ENCODE measurements at regions not wholly inside any gene's neighbourhood (a gene's known extent, or its start where the extent isn't known, plus 50 kb on each side); places are given as distances from the start of the nearest gene placed in this dataset.
"Not testable (repeated sequence)": the region's sequence is repeated elsewhere in the genome, so short reads cannot be mapped to it uniquely, and the experiment has no call there.

DNA sequence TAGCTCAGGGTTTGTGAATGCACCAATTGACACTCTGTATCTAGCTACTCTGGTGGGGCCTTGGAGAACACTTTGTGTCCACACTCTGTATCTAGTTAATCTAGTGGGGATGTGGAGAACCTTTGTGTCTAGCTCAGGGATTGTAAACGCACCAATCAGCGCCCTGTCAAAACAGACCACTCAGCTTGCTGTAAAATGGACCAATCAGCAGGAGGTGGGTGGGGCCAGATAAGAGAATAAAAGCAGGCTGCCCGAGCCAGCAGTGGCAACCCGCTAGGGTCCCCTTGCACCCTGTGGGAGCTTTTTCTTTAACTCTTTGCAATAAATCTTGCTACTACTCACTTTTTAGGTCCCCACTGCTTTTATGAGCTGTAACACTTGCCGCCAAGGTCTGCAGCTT lies 115.6 kb upstream of the MBNL1 start:
- DNase-seq, result not testable (repeated sequence)

DNA sequence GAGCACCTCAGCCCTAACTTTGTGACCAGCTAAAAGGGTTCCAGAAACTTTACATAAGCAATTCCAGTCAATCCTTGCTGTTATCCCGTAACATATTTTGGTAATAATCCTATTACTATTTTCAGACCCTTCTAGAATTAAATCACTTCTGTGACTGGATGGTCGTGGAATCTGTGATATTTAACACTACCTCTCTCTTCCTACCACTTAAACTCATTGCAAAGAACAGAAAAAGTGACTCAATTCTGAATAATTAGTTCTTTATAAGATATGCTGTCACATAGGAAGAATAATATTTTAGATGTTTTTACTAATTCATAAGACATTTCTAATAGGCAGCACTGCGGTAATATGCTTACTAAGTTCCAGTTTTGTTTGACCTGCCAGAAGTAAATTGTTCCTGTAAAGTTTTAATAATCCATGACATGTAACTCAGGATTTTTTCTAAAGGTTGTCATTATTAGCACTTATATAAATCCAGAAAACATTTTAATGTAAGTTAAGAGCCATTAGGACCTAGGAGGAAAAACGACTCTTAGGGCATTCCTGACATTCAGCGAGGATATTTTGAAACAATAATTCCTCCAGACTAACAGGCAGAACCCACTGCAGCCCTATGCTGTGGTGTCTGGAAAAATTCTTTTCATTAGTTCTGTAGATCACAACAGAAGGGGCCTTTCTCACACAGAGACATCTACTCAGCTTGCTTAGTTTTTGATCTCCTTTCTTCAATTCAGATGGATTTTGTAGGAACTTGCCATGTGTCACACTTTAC lies 113.3 kb upstream of the MBNL1 start:
- DNase-seq, result no peak

DNA sequence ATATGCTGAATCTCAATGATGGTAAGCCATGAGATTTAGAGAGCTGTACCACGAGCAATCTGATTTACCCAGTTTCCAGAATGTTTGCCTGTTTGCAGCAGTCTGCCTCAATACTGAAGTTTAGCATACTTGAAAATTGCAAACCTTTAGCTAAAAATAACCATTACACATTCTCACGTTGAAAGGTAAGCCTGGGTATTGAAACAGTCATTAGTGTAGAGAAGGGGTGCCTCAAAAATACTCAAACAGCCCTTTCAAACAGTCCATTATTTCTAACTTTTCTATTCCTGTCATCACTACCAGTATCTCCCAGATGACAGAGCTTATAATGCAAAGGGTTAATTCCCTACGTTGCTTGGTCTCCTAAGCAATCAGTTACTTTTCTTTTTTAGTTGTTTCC lies 111.8 kb upstream of the MBNL1 start:
- DNase-seq, result no peak

DNA sequence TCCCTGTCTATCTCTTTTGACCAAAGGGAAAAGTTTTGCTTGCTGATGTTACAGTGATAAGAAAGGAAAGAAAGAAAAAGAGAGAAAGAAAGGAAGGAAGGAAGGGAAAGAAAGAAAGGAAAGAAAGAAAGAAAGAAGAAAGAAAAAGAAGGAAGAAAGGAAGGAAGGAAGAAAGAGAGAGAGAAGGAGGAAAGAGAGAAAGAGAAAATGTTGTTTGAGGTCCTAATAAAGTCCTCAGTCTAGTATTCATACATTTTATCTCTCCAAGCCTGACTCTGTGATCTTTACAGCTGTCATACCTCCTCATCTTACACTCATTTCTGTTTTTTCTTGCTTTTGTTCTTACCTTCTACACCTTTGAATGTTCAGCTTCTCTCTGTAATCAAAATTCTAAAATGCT lies 111.4 kb upstream of the MBNL1 start:
- DNase-seq, result no peak

DNA sequence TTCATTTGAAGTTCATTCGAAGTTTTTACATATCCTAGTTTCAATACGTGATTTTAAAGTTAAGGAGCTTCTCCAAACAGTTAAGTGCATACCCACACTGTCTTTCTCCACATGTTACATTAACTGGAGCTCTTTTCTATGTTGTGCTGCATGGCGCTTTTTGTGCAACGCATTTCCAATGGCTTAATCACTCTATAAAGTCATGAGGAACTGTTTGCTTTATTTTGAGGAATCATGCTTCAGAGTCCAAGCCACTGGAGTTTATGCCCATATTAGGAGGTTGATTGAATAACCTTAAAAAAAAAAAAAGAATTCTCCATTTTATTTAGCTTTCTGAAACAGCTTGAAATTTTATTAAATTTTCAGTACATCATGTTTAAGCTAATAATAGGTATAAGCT lies 109.4 kb upstream of the MBNL1 start:
- no peak for DNase-seq

DNA sequence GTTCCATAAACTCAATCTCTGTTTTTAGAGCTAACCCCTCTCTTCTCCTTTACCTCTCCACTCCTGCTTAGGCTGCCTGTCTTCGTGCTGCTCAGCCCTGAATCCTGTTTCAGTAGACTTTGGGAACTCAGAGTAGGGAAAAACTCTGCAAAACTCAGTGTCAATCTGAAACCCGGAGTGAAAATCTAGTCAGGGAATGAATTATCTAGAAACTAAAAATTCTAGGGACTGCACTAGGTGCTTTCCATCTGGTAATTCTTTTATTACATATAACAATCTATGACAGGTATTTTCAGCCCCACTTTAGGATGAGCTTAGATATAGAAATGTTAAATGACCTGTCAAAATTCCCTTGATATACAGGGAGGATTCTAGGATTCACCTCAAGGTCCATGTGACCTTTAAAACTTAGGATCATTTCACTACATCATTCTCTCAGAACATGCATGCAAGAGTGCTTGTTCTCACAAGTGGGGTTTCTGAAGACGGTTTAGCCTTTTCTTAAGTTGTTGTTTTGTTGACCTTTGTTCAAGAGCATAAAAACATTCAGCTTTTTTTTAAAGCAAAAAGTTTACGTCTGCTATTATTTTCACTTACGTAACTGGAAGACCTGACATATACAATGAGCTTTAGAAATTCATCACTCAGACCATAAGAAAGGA lies 108.2 kb upstream of the MBNL1 start:
- no peak for DNase-seq

DNA sequence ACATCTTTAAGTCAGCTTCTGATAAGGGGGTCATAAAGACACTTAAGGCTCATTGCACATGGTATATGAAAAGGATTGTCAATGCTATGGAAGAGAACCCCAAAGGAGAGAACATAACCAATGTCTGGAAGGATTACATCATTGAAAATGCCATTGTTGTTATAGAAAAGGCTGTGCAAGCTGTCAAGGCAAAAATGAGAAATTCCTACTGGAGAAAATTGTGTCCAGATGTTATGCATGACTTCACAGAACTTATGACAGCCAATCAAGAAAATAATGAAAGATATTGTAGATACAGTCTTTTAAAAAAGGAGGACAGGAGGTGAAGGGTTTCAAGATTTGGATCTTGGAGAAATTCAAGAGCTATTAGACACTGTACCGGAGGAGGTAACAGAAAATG lies 96.3 kb upstream of the MBNL1 start:
- peak; percentile 2 for DNase-seq

DNA sequence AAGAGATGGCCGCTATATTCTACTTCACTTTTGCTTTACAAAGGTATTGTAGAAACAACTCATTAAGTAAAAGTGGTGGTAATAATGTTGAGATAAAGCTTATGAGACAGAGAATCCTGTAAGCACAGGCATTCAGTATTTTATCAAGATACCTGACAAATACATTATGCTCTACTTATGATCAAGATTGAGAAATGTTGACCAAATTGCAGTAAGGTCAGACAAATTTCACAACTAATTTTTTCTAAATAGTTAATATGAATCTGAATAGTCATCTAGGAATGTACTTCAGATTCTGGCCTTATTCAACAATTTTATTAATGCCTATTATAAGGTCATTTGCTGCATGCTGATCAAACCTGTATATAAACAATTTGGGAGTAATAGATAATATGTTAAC lies 95.1 kb upstream of the MBNL1 start:
- DNase-seq, result no peak

DNA sequence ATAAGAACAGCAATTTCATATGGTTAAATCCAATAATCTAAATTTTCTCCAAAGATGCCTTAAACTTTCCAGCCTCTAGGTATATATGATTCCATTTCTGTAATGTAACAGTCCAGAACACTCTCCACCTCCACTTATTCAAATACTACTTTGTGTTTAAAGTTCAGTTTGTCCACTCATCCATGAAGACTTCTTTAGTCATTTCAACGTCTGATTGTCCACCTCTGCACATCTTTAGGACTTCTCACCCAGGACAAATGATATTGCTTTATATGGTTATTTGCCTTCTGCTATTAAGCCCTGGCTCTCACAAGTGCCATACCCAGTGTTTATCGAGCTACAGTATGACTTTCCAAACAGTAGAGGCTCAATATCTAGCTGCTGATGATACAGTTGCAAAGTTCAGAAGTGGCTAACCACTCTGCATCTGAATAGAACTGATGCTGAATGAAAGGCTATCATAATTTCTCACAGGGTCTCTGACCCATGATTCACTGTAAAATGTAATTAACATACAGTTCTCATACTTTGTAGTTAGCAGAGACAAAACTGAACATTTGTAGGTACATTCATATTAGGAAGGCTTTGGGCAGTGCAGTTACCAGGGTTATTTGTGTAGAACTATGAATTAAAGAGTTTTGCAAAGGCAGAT lies 93.7 kb upstream of the MBNL1 start:
- no peak for DNase-seq

DNA sequence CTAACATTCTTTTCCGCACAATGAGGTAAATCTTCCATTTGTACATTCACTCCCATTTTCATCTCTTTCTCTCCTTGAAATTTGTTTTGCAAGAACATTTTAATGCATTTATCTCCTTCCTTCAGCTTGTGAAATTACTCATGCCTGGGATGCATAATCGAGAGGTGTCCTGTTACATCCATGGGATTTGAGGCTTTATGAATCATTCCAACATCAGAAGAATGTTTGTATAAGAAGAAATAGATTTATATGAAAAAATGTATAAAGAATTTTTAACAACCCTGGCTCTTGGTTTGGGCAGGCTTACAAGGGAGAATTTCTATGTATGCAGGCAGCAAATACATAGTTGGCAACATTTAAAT lies 93.2 kb upstream of the MBNL1 start:
- peak; percentile 65 for DNase-seq

DNA sequence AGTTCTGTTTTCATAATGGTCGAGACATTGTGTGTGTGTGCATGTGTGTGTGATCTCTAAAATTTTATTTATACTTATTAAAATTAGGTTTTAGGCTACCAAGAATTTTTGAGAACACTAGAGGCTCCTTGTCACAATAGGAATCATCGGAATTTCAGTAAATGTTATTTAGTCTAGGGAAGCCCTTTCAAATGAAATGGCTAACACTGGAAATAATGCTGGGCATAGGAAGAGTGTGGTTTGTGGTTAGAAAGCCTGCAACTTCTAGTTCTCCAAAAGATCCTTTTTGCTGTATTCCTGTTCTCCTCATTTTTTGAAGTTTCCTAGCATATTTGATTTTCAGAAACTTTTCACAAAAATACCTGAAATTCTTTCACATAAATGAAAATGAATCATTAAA lies 92.5 kb upstream of the MBNL1 start:
- DNase-seq, result no peak

DNA sequence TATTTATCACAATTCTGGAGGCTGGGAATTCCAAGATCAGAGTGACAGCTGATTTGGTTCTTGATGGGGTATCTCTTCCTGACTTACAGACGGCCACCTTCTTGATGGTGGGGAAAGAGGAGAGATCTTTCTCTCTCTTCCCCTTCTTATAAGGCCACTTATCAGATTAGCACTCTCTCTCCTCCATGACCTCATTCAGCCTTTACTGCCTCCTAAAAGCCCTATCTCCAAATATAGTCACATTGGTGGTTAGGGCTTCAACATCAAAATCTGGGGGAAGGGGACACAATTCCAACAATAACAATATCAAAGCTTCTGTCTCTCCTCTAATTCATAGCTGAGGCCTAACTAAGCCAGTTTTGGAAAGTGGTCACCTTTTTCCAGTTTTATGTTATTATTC lies 91.7 kb upstream of the MBNL1 start:
- DNase-seq, result no peak

DNA sequence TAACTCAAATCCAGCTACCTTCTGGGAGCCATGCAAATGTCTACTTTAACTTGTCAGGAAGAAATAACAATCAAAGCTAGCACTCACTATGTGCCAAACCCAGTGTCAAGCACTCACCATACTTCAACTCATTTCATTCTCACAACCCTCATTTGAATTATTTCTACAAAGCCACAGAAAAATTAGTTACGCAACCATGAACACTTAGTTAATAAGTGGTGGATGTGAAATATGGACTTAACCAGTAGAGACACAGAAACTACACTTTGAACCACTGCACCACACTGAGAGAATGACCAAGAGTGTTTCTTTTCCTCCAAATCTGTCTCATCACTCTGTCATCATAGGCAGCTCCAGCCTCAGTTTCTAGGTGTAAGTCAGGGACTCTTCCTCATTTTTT lies 91.0 kb upstream of the MBNL1 start:
- DNase-seq, result no peak

DNA sequence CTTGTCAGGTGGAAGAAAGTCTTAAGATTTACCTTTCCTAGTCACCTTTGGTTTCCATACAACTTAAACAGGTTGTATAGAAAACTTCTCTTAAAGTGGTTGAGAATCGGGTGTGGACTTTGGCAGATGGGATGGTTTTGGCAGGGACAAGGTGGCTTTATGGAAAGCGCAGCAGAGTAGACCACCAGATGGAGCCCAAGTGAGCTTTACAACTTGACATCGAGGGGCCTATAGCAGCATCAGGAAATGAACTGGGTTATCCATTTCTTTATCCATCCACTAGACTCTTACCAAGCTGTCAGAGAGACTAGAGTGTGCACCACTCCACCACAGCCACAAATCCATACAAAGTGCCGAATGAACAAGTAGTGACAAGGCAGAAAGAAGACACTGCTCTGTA lies 85.3 kb upstream of the MBNL1 start:
- DNase-seq, result no peak

DNA sequence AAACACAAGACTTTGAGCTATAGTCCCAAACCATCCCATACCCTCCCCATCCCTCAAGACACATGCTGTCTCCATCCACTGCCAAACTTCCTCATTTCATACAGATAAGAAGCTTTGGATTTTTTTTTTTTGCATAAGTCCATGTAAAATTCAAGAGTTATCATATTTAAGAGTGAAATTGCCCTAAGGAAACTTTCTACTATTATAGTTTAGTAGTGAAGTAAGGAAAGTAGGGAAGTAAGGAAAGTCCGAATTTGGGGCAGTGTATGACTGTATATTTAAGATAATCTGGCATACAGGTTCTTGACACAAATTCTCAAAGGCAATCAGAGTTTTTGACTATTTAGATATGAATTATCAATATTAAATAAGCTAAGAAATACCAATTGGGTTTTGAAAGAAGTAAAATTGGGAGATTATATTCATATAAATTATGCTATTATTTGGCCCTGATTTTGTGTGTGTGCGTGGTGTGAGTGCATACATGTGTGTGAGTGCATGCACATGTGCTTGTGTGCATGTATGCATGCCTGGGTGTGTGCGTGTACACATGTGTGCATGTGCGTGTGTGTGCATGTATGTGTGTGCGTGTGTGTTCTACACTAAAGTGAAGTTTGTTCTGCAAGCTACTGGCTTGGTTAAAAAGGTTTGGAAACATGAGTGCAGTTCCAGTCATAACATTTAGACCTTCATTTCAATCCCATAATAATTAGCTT lies 83.6 kb upstream of the MBNL1 start:
- no peak for DNase-seq

DNA sequence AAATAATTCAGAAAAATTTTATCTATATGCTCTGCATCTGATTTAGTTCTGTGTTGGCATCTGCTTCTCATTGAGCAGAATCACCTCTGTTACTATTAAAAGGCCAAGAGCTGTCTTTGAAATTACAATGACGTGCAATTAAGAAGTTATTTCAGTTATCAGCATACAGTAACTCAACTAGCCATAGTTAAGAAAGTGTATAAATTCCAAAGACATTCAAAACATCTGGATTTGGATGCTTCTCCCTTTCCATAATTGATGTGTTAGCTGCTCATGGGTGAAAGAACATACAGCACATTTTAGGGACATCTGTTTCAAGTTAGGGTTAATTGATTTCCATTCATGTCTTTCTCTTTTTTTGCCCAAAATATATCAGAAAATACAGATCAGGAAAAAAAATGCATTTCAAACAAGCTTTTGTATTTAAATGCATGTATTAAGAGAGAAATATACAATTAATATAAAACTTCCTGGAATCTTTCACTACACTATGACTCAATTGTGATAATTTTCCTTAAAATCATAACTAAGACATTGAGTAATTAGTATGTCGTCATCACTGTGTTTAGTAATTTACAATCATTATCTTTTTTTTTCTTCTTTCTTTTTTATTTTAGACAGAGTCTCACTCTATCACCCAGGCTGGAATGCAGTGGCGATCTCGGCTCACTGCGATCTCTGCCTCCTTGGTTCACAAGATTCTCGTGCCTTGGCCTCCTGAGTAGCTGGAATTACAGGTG lies 82.7 kb upstream of the MBNL1 start:
- peak; percentile 75 for DNase-seq

DNA sequence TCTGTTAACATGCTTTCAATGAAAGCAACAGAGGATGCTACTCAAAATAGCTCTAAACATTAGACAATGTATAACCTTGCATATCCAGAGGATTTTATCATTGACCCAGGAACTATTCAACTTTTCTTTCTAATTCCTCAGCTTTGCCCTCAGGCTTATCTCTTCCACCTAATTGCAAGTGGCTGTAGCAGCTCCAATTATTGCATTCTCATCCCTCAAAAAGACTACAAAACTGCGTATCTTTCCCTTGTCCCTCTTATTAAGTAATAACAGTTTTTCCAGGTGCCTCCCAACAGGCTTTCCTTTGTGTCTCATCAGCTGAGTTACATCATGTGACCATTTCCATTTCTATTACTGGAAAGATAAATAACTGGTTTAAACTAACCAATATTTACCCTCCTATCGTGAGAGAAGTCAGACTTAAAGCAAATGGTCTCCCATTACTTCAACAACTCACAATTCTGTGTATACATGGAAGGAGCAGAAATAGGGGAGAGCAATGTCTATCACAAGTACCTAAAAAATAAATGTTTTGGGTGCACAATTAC lies 78.0 kb upstream of the MBNL1 start:
- no peak for DNase-seq

DNA sequence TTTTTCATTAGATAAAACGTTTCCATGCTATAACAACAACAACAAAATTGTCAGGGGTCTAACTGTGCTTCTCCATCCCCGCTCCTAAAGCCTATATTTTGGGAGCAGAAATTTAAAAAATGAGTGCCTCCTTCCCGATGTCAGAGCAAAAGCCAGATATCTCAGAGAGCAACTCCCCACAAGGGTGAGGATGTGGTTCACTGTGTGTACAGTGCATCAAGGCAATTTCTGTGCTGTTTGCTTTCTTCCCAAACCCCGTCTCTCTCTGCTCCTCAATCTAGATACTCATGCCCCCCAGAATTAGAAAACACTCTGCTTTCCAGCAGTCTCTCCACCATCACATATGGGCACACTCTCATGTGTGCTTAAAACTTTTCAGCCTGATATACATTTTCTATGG lies 76.7 kb upstream of the MBNL1 start:
- DNase-seq, result no peak

DNA sequence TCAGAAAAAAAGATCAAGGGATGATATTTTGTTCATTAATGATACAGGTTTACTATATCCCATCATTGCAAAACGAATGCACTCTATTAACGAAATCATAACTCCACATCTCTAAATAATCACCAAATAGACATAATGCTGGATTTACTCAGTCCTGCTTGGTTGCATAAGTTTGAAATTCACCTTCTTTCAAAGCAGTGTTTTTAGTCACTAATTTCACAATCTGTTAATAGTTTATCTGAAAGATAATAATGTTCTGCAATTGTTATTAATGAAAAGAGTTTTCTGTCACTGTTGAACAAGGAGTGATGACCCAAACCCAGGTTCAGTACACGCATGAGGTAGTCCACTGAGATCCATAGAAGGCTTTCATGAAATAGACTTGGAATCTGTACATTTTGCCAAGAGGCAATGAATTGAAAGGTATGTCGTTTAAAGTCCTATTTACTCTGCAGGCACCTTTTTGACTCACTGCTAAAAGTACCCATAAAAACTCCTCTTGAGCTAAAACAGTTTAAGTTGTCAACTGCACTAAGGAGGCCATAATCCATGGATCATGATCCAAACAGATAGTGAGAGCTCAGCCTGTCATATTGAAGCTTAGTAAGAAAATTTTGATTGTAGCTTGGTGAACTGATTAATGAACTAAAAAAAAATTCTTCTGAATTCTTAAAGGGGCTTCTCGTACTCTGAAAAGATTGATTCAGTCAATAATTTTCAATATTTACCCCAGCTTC lies 75.6 kb upstream of the MBNL1 start:
- DNase-seq, result no peak

DNA sequence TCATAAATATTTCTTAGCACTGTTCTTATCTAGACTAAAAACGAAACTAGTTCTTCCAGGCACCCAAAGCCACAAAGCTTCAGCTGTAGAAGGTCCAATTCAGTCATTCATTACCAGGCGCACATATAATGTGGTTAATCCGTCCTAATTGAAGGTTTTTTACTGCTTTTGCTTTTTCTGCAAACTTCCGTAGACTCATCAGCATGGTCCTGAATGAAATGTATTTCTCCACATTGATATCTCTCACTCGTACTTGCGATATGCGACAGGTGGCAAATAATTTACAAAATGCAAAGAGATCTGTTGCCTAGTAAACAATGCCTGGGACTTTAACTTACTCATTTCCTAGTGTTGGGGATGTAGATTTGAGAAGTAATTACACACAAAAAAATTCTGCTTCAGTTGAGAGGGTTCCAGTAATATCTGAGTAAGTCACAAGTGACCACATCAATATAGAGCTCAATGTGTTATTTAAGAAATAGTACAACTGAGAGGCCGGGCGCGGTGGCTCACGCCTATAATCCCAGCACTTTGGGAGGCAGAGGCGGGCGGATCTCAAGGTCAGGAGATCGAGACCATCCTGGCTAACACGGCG lies 75.0 kb upstream of the MBNL1 start:
- DNase-seq, result no peak

DNA sequence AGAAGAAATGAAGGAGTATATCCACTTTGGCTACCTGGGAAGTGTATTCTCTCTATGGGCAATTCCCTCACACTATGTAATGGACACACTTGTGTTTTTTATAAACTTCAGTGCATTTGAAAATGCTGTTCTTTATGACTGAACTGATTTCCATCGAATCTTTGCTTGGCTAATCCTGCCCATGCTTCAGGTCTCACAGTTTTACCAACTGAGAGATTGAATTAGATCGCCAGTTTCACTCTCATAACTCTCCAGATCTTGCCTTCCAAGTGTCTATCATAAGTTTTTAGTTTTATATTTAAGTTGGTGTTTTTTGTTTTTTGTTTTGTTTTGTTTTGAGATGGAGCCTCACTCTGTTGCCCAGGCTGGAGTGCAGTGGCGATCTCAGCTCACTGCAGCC lies 73.5 kb upstream of the MBNL1 start:
- DNase-seq, result no peak
